Inflammatory macrophage treated with lipopolysaccharide for 1 hour (primary cell): ENCODE measurements at regions not wholly inside any gene's neighbourhood (a gene's known extent, or its start where the extent isn't known, plus 50 kb on each side); places are given as distances from the start of the nearest gene placed in this dataset.
"Not testable (repeated sequence)": the region's sequence is repeated elsewhere in the genome, so short reads cannot be mapped to it uniquely, and the experiment has no call there.

Experiments used
- DNase-seq, 2 donors: peaks; one replicate each; pipeline ENCODE4 v3.0.0-alpha.2; 2020 to 2022

- DNase-seq: no peak
These were observed 174.0 kb upstream of the C14orf180 start for GRCh38 chr14:104405360-104406226.

- DNase-seq: no peak
These were observed 172.7 kb upstream of the C14orf180 start for GRCh38 chr14:104406831-104407230.

- no peak for DNase-seq
These were observed 163.2 kb upstream of the C14orf180 start for GRCh38 chr14:104416383-104416782.

- no peak for DNase-seq
These were observed 159.6 kb upstream of the C14orf180 start for GRCh38 chr14:104419865-104420505.

GRCh38 chr14:104420523-104420922 is 159.0 kb upstream of the C14orf180 start:
- not testable (repeated sequence) for DNase-seq

- DNase-seq: no peak
These were observed 158.6 kb upstream of the C14orf180 start for GRCh38 chr14:104420990-104421389.

DNA sequence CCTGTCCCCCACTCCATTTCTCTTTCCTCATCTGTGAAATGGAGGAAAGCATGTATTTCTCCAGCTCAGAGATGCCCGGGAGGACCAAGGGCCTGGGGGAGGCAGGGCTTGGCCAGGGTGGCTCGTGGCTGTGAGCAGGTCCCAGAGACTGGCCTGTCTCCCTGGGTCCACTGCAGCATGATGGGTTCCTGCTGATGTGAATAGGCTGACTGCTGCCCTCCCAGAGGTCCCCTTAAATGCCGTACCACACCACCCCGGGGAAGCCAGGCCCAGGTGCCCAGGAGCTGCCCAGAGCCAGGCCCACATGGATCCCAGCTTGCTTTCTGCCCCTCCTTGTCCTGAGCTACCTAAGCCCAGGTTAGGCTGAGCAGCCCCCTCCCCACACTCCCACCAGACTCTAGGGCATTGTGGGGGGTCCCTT is 158.2 kb upstream of the C14orf180 start:
- no peak for DNase-seq

GRCh38 chr14:104421892-104422828 is 157.4 kb upstream of the C14orf180 start:
- no peak for DNase-seq

GRCh38 chr14:104422837-104423681 is 156.5 kb upstream of the C14orf180 start:
- DNase-seq: no peak

- DNase-seq: no peak
These were observed 155.7 kb upstream of the C14orf180 start for GRCh38 chr14:104423701-104424405.

DNA sequence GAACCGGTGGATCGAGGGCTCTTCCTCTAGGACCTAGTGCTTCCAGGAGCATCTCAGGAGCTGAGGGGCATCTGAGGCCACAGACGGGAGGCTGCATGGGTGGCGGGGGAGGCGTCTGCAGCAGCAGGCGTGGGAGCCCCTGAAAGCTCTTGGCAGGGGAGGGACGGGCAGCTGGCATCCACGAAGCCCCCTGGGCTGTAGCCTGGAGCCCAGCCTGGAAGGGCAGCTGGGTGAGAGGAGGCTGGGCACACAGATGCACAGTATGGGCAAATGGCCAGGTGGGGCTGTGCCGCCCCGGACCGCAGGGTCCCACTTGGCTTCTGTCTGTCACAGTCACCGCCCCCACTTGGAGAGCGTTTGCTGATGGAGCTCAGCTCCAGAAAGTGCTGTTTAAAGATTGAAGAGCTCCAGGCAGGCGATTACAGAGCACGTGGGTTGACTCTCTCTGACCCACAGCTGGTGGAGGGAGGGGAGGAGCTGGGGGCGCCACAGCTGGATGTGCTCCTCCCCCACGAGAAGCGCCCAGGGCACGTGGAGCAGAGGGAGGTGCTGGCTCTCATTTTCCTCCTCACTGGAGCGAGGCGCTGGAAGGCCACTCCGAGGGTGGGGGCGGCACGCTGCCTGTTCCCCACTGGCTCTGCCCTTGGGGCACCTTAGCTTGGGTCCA is 155.0 kb upstream of the C14orf180 start:
- no peak for DNase-seq

GRCh38 chr14:104425171-104425681 is 154.3 kb upstream of the C14orf180 start:
- no peak for DNase-seq

- no peak for DNase-seq
These were observed 153.6 kb upstream of the C14orf180 start for GRCh38 chr14:104425763-104426646.

GRCh38 chr14:104427131-104427851 is 152.3 kb upstream of the C14orf180 start:
- DNase-seq: no peak

DNA sequence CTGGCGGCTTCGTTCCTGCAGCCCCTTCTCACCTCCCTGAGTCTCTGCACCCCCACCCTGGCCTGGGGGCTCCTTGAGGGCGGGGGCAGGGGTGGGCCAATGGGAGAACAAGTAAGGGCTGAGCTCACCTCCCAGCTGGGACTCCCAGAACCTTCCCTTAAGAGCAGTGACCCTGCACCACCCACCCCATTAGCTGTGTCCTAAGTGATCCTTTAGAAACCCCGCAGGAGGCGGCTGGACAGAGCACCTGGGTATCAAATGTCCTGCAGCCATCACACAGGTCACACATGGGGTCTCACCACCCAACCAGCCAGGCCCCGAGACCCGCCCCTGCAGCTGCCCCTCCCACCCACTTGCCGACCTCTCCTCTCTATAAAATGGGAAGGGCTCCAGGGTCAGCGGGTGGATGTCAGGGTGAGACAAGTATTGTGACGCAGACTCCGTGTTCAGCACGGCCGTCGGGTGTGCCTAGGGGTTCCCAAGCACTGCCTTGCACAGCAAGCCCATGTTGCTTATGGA is 151.2 kb upstream of the C14orf180 start:
- DNase-seq: no peak

GRCh38 chr14:104428860-104429259 is 150.7 kb upstream of the C14orf180 start:
- no peak for DNase-seq

- no peak for DNase-seq
These were observed 150.2 kb upstream of the C14orf180 start for GRCh38 chr14:104429291-104429861.

GRCh38 chr14:104431351-104431928 is 148.1 kb upstream of the C14orf180 start:
- no peak for DNase-seq
